PC-3 (cell line): ENCODE measurements at regions not wholly inside any gene's neighbourhood (a gene's known extent, or its start where the extent isn't known, plus 50 kb on each side); places are given as distances from the start of the nearest gene placed in this dataset.
A peak's percentile ranks its signal among the peaks of the same experiment; 100 is the strongest.

Experiments used
- ATAC-seq: fragments of 200-7000 bp; cut with Tn5 transposase; 2 replicates; pipeline ENCODE4 v1.9.1; 2020; ENCODE audit warnings: mild to moderate bottlenecking, moderate library complexity
- BruUV-seq: library from RNA; stranded (reverse); fragments of 400-500 nt; replicated peaks from 2 replicates; lab custom pipeline; 2021; lab: Mats Ljungman, UMichigan
- CTCF ChIA-PET: fragments of 300-600 bp; sonication (Branson Sonifier 250); formaldehyde crosslinking; loops from one replicate; lab custom pipeline; 2022; ENCODE audit warnings: antibody characterized with exemption; lab: Charles Lee
- POLR2A ChIA-PET: fragments of 300-600 bp; sonication (Branson Sonifier 250); formaldehyde crosslinking; loops from one replicate; lab custom pipeline; 2022; ENCODE audit warnings: antibody characterized with exemption; ENCODE audit not compliant: unreplicated experiment; lab: Charles Lee
- DNase-seq: peaks from one replicate; pipeline ENCODE4 v3.0.0-alpha.2; 2015
- H2AFZ ChIP-seq: fragments of 300-600 bp; sonication (generic); 2 replicates; pipeline ENCODE4 v1.6.0; 2016; ENCODE audit warnings: antibody characterized with exemption, low read length
- H3F3A ChIP-seq: fragments of 300-600 bp; sonication (generic); one replicate; pipeline ENCODE4 v1.6.0; 2017; ENCODE audit warnings: antibody characterized with exemption, low read length, control low read depth, mild to moderate bottlenecking; ENCODE audit not compliant: unreplicated experiment
- H3K27ac ChIP-seq: fragments of 300-600 bp; sonication (generic); 2 replicates; pipeline ENCODE4 v1.5.1; 2016; ENCODE audit warnings: mild to moderate bottlenecking, low read length
- H3K27me3 ChIP-seq: fragments of 300-600 bp; sonication (generic); 2 replicates; pipeline ENCODE4 v1.6.1; 2016; ENCODE audit warnings: low read length, mixed read lengths
- H3K36me3 ChIP-seq: fragments of 300-600 bp; sonication (generic); 2 replicates; pipeline ENCODE4 v1.6.1; 2016; ENCODE audit warnings: low read depth, mixed run types, low read length, mixed read lengths
- H3K4me1 ChIP-seq: fragments of 300-600 bp; sonication (generic); 2 replicates; pipeline ENCODE4 v1.5.1; 2016; ENCODE audit warnings: low read length; ENCODE audit not compliant: insufficient read depth
- H3K4me2 ChIP-seq: fragments of 300-600 bp; sonication (generic); 2 replicates; pipeline ENCODE4 v1.6.0; 2016; ENCODE audit warnings: low read length
- H3K4me3 ChIP-seq: fragments of 300-600 bp; sonication (generic); 2 replicates; pipeline ENCODE4 v1.5.1; 2016; ENCODE audit warnings: mild to moderate bottlenecking, low read length, mixed read lengths
- H3K79me2 ChIP-seq: fragments of 300-600 bp; sonication (generic); 2 replicates; pipeline ENCODE4 v1.6.1; 2017; ENCODE audit warnings: low read length, mixed read lengths
- H3K9ac ChIP-seq: fragments of 300-600 bp; sonication (generic); 2 replicates; pipeline ENCODE4 v1.6.0; 2016; ENCODE audit warnings: mild to moderate bottlenecking, low read length
- H3K9me2 ChIP-seq: fragments of 300-600 bp; sonication (generic); replicated peaks from 2 replicates; pipeline ENCODE4 v1.6.1; 2016; ENCODE audit warnings: mixed run types, low read length, mixed read lengths
- H3K9me3 ChIP-seq: fragments of 300-600 bp; sonication (generic); 2 replicates; pipeline ENCODE4 v1.6.1; 2016; ENCODE audit warnings: low read length, mixed read lengths
- H4K20me1 ChIP-seq: fragments of 300-600 bp; sonication (generic); 2 replicates; pipeline ENCODE4 v1.6.1; 2016; ENCODE audit warnings: low read length, mixed read lengths
- CTCF ChIP-seq: fragments of 300-600 bp; sonication (generic); conservative IDR thresholded peaks from 2 replicates; pipeline ENCODE4 v1.5.1; 2017; ENCODE audit warnings: antibody characterized with exemption, low read depth, mild to moderate bottlenecking, low read length
- EZH2 ChIP-seq: fragments of 300-600 bp; sonication (generic); IDR thresholded peaks from one replicate; pipeline ENCODE4 v1.6.1; 2017; ENCODE audit warnings: antibody characterized with exemption, mild to moderate bottlenecking, low read length; ENCODE audit not compliant: unreplicated experiment
- EZH2phosphoT487 ChIP-seq: fragments of 300-600 bp; sonication (generic); IDR thresholded peaks from 2 replicates; pipeline ENCODE4 v1.6.1; 2018; ENCODE audit warnings: mild to moderate bottlenecking, antibody characterized with exemption, low read length, borderline replicate concordance
- intact Hi-C: fragments of 100-400 bp; cut with micrococcal nuclease; formaldehyde crosslinking; loops from 2 replicates; pipeline ENCODE4 v1.9.0; 2023

GRCh38 chr2:4668381-4668780 lies 965.0 kb downstream of the DCDC2C start:
- no TSS peak for BruUV-seq
- ATAC-seq (no peak), DNase-seq (no peak)
- Histone ChIP-seq H3K36me3 (no peaks in the 10 kb centered on the region), H3K4me3 (no peak overlapping the region), H3F3A (no peaks in the 10 kb centered on the region), H3K9me3 (peaks cover 4% of the 10 kb centered on the region; the same call in 1 of the 2 replicates), H3K27me3 (no peaks in the 10 kb centered on the region), H4K20me1 (no peaks in the 10 kb centered on the region), H3K4me1 (no peaks in the 10 kb centered on the region), H2AFZ (no peak overlapping the region), H3K9ac (no peak overlapping the region), H3K79me2 (no peaks in the 10 kb centered on the region), H3K9me2 (no peaks in the 10 kb centered on the region), H3K4me2 (no peak overlapping the region), H3K27ac (no peak overlapping the region)
- ChIA-PET CTCF (no interaction called here), POLR2A (no interaction called here)
- TF ChIP-seq EZH2 (no peak), EZH2phosphoT487 (no peak), CTCF (no peak)
- intact Hi-C loops, result no loop called here

GRCh38 chr2:4670331-4670730 lies 967.0 kb downstream of the DCDC2C start:
- Histone ChIP-seq H3K27me3 (no peaks in the 10 kb centered on the region), H4K20me1 (no peaks in the 10 kb centered on the region), H3K9ac (no peak overlapping the region), H3F3A (no peaks in the 10 kb centered on the region), H3K36me3 (no peaks in the 10 kb centered on the region), H3K4me3 (no peak overlapping the region), H3K9me3 (peaks cover 4% of the 10 kb centered on the region; the same call in 1 of the 2 replicates), H2AFZ (no peak overlapping the region), H3K4me2 (no peak overlapping the region), H3K27ac (no peak overlapping the region), H3K4me1 (no peaks in the 10 kb centered on the region), H3K9me2 (no peaks in the 10 kb centered on the region), H3K79me2 (no peaks in the 10 kb centered on the region)
- TF ChIP-seq EZH2phosphoT487, result no peak
- TF ChIP-seq EZH2, result no peak
- no peak for TF ChIP-seq CTCF
- intact Hi-C loops, result no loop called here
- ChIA-PET CTCF (no interaction called here), POLR2A (no interaction called here)
- BruUV-seq, result no TSS peak
- ATAC-seq (no peak), DNase-seq (no peak)

GRCh38 chr2:4673025-4673489 lies 969.7 kb downstream of the DCDC2C start:
- Histone ChIP-seq H3K79me2 (no peaks in the 10 kb centered on the region), H3F3A (no peaks in the 10 kb centered on the region), H3K27ac (no peak overlapping the region), H2AFZ (peak overlapping the region; percentile 62), H3K9me3 (peaks cover 4% of the 10 kb centered on the region; the same call in 1 of the 2 replicates), H3K27me3 (no peaks in the 10 kb centered on the region), H3K4me3 (peak overlapping the region; percentile 55), H3K9ac (no peak overlapping the region), H3K4me1 (no peaks in the 10 kb centered on the region), H4K20me1 (no peaks in the 10 kb centered on the region), H3K4me2 (peak overlapping the region; percentile 30), H3K9me2 (no peaks in the 10 kb centered on the region), H3K36me3 (no peaks in the 10 kb centered on the region)
- CTCF ChIA-PET, result no interaction called here
- no peak for TF ChIP-seq EZH2phosphoT487
- TF ChIP-seq EZH2, result no peak
- TF ChIP-seq CTCF, result no peak
- ATAC-seq (no peak), DNase-seq (peak; percentile 29)
- POLR2A ChIA-PET, result no interaction called here
- no TSS peak for BruUV-seq
- intact Hi-C loops, result no loop called here
